Breast epithelium (tissue), 3 donors: ENCODE measurements at regions not wholly inside any gene's neighbourhood (a gene's known extent, or its start where the extent isn't known, plus 50 kb on each side); places are given as distances from the start of the nearest gene placed in this dataset.

Source experiments
- CTCF ChIP-seq, 3 donors: fragments of 450-650 bp; IDR thresholded peaks; one replicate each; pipeline ENCODE4 v1.5.1; 2016 to 2017; ENCODE audit warnings: antibody characterized with exemption in 3 of 3, mild to moderate bottlenecking in 3 of 3, moderate library complexity in 3 of 3
- POLR2A ChIP-seq: fragments of 450-650 bp; IDR thresholded peaks from one replicate; pipeline ENCODE4 v1.6.1; 2016; ENCODE audit warnings: antibody characterized with exemption, mild to moderate bottlenecking, moderate library complexity
- POLR2AphosphoS5 ChIP-seq, 3 donors: sonication (generic); formaldehyde crosslinking; IDR thresholded peaks; one replicate each; pipeline ENCODE4 v1.6.1; 2017; ENCODE audit warnings: antibody characterized with exemption in 3 of 3

DNA sequence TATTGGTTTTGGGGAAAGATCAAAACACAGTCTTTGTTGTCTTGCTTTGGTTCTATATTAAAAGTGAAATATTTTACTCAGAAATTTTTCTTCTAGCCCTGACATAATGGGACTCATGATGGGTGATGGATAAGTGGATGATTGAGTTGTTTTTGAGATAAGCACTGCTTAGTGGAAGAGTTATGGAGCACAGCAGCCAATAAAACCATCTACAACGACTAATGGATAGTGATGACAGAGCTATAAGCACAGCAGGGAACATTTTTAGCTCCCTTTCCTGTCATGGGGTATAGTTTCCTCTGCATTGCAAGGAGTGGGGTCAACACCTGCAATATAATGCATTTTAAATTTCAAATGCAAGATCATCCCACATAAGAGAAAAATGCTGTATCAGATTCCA is 812.4 kb downstream of the STPG2 start:
- TF ChIP-seq POLR2A, result no peak
- no peak for TF ChIP-seq CTCF (IDR thresholded peaks at IDR 0.05)
- TF ChIP-seq POLR2AphosphoS5 (IDR thresholded peaks at IDR 0.05), result no peak
